IMR-90 (cell line): ENCODE measurements at regions not wholly inside any gene's neighbourhood (a gene's known extent, or its start where the extent isn't known, plus 50 kb on each side); places are given as distances from the start of the nearest gene placed in this dataset.

Experiments
- BHLHE40 ChIP-seq: fragments of 150-350 bp; IDR thresholded peaks from 2 replicates; pipeline ENCODE4 v1.6.1; 2016; ENCODE audit warnings: mild to moderate bottlenecking, low read depth, low read length
- CEBPB ChIP-seq: IDR thresholded peaks from 2 replicates; pipeline ENCODE4 v1.6.1; 2012; ENCODE audit warnings: low read depth, low read length, improper control_type of control experiment
- CHD1 ChIP-seq: IDR thresholded peaks from 2 replicates; pipeline ENCODE4 v1.6.1; 2012; ENCODE audit warnings: low read depth, low read length, improper control_type of control experiment
- MAFK ChIP-seq: IDR thresholded peaks from 2 replicates; pipeline ENCODE4 v1.6.1; 2012; ENCODE audit warnings: low read depth, low read length, improper control_type of control experiment
- MAZ ChIP-seq: IDR thresholded peaks from 2 replicates; pipeline ENCODE4 v1.6.1; 2012; ENCODE audit warnings: low read depth, mild to moderate bottlenecking, low read length, improper control_type of control experiment, moderate library complexity, borderline replicate concordance
- MXI1 ChIP-seq: IDR thresholded peaks from 2 replicates; pipeline ENCODE4 v1.6.1; 2012; ENCODE audit warnings: low read depth, mild to moderate bottlenecking, low read length, moderate library complexity, borderline replicate concordance
- POLR2A ChIP-seq: IDR thresholded peaks from 2 replicates; pipeline ENCODE4 v1.6.1; 2012; ENCODE audit warnings: mild to moderate bottlenecking, low read depth, low read length
- RAD21 ChIP-seq: IDR thresholded peaks from 2 replicates; pipeline ENCODE4 v1.6.1; 2012; ENCODE audit warnings: low read length, improper control_type of control experiment
- RCOR1 ChIP-seq: IDR thresholded peaks from 2 replicates; pipeline ENCODE4 v1.6.1; 2012; ENCODE audit warnings: mild to moderate bottlenecking, low read length, improper control_type of control experiment; ENCODE audit not compliant: insufficient replicate concordance
- RFX5 ChIP-seq: IDR thresholded peaks from 2 replicates; pipeline ENCODE4 v1.8.0; 2012; ENCODE audit warnings: low read depth, mild to moderate bottlenecking, low read length, moderate library complexity
- SMC3 ChIP-seq: fragments of 150-350 bp; IDR thresholded peaks from 2 replicates; pipeline ENCODE4 v1.6.1; 2016; ENCODE audit warnings: low read depth, mild to moderate bottlenecking, antibody characterized with exemption, low read length, moderate library complexity
- TF ChIP-seq, protein P1 (sequence below): conservative IDR thresholded peaks from 2 replicates; pipeline ENCODE4 v1.5.1; 2012; ENCODE audit warnings: mild to moderate bottlenecking, low read depth, low read length, improper control_type of control experiment
- TF ChIP-seq, protein P2 (sequence below): fragments of 150-350 bp; IDR thresholded peaks from 2 replicates; pipeline ENCODE4 v1.6.1; 2016; ENCODE audit warnings: low read depth, mild to moderate bottlenecking, low read length, moderate library complexity, borderline replicate concordance
- TF ChIP-seq, protein P3 (sequence below): fragments of 150-350 bp; IDR thresholded peaks from 2 replicates; pipeline ENCODE4 v1.6.1; 2017; ENCODE audit warnings: mild to moderate bottlenecking, antibody characterized with exemption, low read length, low read depth

DNA sequence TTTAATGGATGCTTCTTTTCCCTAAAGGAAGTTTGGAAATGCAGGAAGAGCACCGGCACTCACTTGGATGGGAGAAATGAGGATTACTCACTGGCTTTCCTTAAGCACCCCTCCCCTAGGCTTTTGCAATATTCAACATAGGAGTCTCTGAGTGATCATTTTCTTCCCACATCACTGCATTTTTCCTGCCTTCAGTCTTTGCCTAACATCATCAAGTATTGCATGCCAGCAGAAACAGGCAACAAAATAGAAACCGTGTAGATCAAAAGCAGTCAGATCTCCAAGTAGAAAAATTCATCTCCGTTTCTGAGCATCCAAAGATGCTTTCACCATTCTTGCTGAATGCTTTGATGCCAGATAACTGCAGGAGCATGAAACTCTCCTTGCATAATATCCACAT, 119.9 kb downstream of the ADCYAP1R1 start:
- TF ChIP-seq SMC3 (no peak), RAD21 (no peak), CHD1 (no peak), POLR2A (no peak), CEBPB (no peak), RFX5 (no peak), RCOR1 (no peak), MXI1 (no peak), MAZ (no peak), MAFK (no peak), BHLHE40 (no peak)
- TF ChIP-seq, protein P1, sequence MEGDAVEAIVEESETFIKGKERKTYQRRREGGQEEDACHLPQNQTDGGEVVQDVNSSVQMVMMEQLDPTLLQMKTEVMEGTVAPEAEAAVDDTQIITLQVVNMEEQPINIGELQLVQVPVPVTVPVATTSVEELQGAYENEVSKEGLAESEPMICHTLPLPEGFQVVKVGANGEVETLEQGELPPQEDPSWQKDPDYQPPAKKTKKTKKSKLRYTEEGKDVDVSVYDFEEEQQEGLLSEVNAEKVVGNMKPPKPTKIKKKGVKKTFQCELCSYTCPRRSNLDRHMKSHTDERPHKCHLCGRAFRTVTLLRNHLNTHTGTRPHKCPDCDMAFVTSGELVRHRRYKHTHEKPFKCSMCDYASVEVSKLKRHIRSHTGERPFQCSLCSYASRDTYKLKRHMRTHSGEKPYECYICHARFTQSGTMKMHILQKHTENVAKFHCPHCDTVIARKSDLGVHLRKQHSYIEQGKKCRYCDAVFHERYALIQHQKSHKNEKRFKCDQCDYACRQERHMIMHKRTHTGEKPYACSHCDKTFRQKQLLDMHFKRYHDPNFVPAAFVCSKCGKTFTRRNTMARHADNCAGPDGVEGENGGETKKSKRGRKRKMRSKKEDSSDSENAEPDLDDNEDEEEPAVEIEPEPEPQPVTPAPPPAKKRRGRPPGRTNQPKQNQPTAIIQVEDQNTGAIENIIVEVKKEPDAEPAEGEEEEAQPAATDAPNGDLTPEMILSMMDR: no peak
- TF ChIP-seq, protein P2, sequence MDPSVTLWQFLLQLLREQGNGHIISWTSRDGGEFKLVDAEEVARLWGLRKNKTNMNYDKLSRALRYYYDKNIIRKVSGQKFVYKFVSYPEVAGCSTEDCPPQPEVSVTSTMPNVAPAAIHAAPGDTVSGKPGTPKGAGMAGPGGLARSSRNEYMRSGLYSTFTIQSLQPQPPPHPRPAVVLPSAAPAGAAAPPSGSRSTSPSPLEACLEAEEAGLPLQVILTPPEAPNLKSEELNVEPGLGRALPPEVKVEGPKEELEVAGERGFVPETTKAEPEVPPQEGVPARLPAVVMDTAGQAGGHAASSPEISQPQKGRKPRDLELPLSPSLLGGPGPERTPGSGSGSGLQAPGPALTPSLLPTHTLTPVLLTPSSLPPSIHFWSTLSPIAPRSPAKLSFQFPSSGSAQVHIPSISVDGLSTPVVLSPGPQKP: no peak
- TF ChIP-seq, protein P3, sequence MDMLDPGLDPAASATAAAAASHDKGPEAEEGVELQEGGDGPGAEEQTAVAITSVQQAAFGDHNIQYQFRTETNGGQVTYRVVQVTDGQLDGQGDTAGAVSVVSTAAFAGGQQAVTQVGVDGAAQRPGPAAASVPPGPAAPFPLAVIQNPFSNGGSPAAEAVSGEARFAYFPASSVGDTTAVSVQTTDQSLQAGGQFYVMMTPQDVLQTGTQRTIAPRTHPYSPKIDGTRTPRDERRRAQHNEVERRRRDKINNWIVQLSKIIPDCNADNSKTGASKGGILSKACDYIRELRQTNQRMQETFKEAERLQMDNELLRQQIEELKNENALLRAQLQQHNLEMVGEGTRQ: no peak
